Bronchial epithelial cell (primary cell): ENCODE measurements at regions not wholly inside any gene's neighbourhood (a gene's known extent, or its start where the extent isn't known, plus 50 kb on each side); places are given as distances from the start of the nearest gene placed in this dataset.
"Not testable (repeated sequence)": the region's sequence is repeated elsewhere in the genome, so short reads cannot be mapped to it uniquely, and the experiment has no call there.

Source experiments
- DNase-seq: peaks from one replicate; pipeline ENCODE4 v3.0.0-alpha.2; 2010; ENCODE audit warnings: low read depth
- FAIRE-seq: peaks from 2 replicates; lab custom pipeline; 2011; peaks lifted over from hg19 to GRCh38; lab: Jason Lieb, UNC
- H3K27me3 ChIP-seq: 2 replicates; pipeline ENCODE4 v1.5.1; 2011; ENCODE audit warnings: low read length; ENCODE audit not compliant: control insufficient read depth, insufficient read depth
- H3K36me3 ChIP-seq: 2 replicates; pipeline ENCODE4 v1.5.1; 2011; ENCODE audit warnings: low read length; ENCODE audit not compliant: control insufficient read depth, insufficient read depth
- H3K4me3 ChIP-seq: 2 replicates; pipeline ENCODE4 v1.5.1; 2011; ENCODE audit warnings: mild to moderate bottlenecking, low read depth, low read length, control low read depth
- CTCF ChIP-seq: IDR thresholded peaks from 2 replicates; pipeline ENCODE4 v1.5.1; 2011; ENCODE audit warnings: mild to moderate bottlenecking, moderate library complexity, low read length, control low read depth, inconsistent platforms; ENCODE audit not compliant: insufficient read depth, severe bottlenecking

DNA sequence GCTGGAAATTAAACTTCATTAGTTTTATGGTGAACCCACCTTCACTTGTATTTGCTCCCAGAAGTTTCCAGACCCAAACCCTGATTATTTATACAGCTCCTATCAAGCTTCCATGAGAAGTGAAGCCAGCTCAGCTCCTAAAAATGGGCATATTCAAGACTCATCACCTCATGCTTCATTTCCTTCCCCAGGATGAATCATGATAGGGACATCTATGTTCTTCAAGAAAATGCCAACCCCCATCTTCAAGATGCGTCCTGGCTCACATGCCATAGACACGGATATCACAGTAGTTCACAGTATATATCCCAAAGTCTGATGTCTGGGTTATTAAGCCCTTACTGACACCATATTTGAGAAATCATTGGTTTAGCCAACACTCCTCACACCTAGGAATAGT is 217.6 kb downstream of the NPR3 start:
- no peak for TF ChIP-seq CTCF
- H3K36me3 ChIP-seq, result no peaks in the 10 kb centered on the region
- H3K4me3 ChIP-seq, result no peak overlapping the region
- FAIRE-seq (no peak), DNase-seq (peak; percentile 37)
- no peaks in the 10 kb centered on the region for H3K27me3 ChIP-seq

DNA sequence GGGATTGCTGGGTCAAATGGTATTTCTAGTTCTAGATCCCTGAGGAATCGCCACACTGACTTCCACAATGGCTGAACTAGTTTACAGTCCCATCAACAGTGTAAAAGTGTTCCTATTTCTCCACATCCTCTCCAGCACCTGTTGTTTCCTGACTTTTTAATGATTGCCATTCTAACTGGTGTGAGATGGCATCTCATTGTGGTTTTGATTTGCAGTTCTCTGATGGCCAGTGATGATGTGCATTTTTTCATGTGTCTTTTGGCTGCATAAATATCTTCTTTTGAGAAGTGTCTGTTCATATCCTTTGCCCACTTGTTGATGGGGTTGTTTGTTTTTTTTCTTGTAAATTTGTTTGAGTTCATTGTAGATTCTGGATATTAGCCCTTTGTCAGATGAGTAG is 220.3 kb downstream of the NPR3 start:
- H3K36me3 ChIP-seq, DNase-seq, H3K27me3 ChIP-seq, H3K4me3 ChIP-seq, FAIRE-seq: not testable (repeated sequence)

DNA sequence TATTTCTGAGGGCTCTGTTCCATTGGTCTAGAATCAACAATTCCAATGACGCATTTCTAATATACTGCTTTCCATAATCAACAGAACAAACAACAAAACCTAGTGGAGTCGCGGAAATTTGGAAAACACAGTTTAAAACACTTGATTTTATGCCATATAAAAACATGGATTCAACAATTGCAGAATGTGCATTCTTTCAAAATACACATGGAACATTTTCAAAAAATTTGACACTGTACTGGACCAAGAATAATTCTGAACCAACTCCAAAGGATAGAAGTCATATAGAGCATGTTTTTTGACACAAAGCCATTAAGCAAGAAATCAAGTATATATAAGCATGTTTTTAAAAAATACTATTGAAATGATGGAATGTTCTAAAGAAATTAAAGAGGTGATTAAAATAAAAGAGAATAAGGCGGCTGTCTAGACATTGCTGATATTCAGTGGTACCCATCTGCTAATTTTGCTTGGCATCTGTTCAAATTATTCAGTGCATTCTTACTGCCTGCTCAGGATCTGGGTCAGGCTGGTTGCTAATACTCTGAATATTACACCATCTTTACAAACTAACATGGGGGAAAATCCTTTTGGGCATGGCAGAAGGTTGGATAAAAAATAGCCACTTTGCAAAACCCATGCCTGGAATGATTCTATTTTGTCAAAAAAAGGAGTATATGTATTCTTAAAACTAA is 221.3 kb downstream of the NPR3 start:
- TF ChIP-seq CTCF, result no peak
- Histone ChIP-seq H3K27me3 (no peaks in the 10 kb centered on the region), H3K4me3 (no peak overlapping the region), H3K36me3 (no peaks in the 10 kb centered on the region)
- FAIRE-seq, result no peak
- DNase-seq, result no peak

DNA sequence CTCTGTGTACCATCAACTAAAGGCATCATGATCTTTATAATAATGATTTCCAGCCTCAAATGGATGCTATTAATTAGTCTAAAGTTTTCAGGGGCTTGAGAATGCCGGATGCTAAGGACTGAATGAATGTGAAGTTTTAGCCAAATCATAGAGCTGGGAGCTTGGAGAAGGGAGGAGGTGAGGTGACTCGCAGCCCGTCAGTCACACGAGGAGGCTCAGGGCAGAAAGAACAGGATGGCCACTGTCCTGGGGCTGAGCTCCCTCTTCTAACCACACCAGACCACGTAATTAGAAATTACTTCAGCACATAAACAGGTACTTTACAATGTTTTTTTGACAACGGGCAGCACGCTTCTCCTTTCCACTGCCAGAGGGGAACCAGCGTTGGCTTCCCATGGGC is 222.6 kb downstream of the NPR3 start:
- DNase-seq (no peak), FAIRE-seq (no peak)
- Histone ChIP-seq H3K36me3 (no peaks in the 10 kb centered on the region), H3K27me3 (no peaks in the 10 kb centered on the region), H3K4me3 (no peak overlapping the region)
- no peak for TF ChIP-seq CTCF

- Histone ChIP-seq H3K36me3 (no peaks in the 10 kb centered on the region), H3K4me3 (no peak overlapping the region), H3K27me3 (no peaks in the 10 kb centered on the region)
- TF ChIP-seq CTCF, result no peak
- FAIRE-seq (no peak), DNase-seq (no peak)
These were observed 223.4 kb downstream of the NPR3 start for GRCh38 chr5:32934529-32934928.

DNA sequence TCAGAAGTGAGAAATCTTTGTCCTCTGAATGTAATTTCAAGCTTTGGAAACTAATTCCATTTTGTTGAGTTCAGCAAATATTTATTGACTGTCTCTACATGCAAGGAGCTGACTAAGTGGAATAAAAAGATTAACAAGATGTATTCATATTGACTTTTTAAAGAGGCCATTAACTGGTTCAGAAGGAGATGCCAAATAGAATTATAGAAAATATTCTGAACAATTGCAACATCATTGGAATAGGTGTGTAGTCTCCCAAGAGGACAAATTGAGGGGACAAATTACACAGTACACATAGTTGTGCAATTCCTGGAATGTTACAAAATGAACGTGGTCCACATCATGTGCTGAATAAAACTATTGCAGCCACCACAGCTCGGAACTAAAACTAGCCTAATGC is 224.2 kb downstream of the NPR3 start:
- TF ChIP-seq CTCF, result no peak
- no peaks in the 10 kb centered on the region for H3K36me3 ChIP-seq
- DNase-seq, result peak; percentile 53
- FAIRE-seq, result no peak
- no peak overlapping the region for H3K4me3 ChIP-seq
- no peaks in the 10 kb centered on the region for H3K27me3 ChIP-seq
